ENCODE measurements at regions not wholly inside any gene's neighbourhood (a gene's known extent, or its start where the extent isn't known, plus 50 kb on each side); places are given as distances from the start of the nearest gene placed in this dataset.

- Histone ChIP-seq H3K9me1 (replicated peaks; ENCODE audit: control insufficient read depth, extremely low read depth, insufficient read depth, low read length) (no peaks in the 10 kb centered on the region), H3K4me3 (replicated peaks in 1 of 3; ENCODE audit: insufficient read depth in 1 of 3, low read depth in 1 of 3, low read length in 3 of 3) (no peak overlapping the region), H3K27ac (ENCODE audit: insufficient read depth, low read depth, low read length) (no peak overlapping the region), H3K36me3 (ENCODE audit: control insufficient read depth in 2 of 2, extremely low read depth in 1 of 2, insufficient read depth in 2 of 2, low read length in 2 of 2) (no peaks in the 10 kb centered on the region), H4K20me1 (replicated peaks; ENCODE audit: control insufficient read depth, extremely low read depth, insufficient read depth, low read length) (no peaks in the 10 kb centered on the region), H3K4me1 (ENCODE audit: control insufficient read depth, extremely low read depth, insufficient read depth, low read length) (no peaks in the 10 kb centered on the region), H3K9ac (replicated peaks; ENCODE audit: extremely low read depth, insufficient read depth, low read length) (no peak overlapping the region), H3K27me3 (ENCODE audit: control insufficient read depth in 2 of 2, insufficient read depth in 2 of 2, low read length in 2 of 2) (no peaks in the 10 kb centered on the region), H3K4me2 (ENCODE audit: insufficient read depth, low read length) (no peak overlapping the region), H2AFZ (ENCODE audit: low read depth, low read length) (no peak overlapping the region), H3K9me3 (replicated peaks; ENCODE audit: control insufficient read depth, insufficient read depth, low read length) (no peaks in the 10 kb centered on the region), H3K79me2 (ENCODE audit: control insufficient read depth, insufficient read depth, low read length) (no peaks in the 10 kb centered on the region)
- no peak for TF ChIP-seq FOS (IDR thresholded peaks at IDR 0.05; ENCODE audit: borderline replicate concordance, insufficient read depth, low read length)
- no TSS peak for BruUV-seq (replicated peaks)
- ChIA-PET POLR2A (no interaction called here), CTCF (no interaction called here)
- intact Hi-C loops (cut with micrococcal nuclease) (no loop called here), dilution Hi-C loops (cut with MboI; ENCODE audit: extremely low pct_ligation_motif_present, low sequenced_read_pairs) (no loop called here)
- no peak for FAIRE-seq
- no peak for DNase-seq (ENCODE audit: low read depth, low spot score)
Measured at GRCh38 chr15:34644851-34645250, 61.4 kb upstream of the GOLGA8B start.

- BruUV-seq (replicated peaks): no TSS peak
- Histone ChIP-seq H3K9ac (replicated peaks; ENCODE audit: extremely low read depth, insufficient read depth, low read length) (no peak overlapping the region), H3K27ac (ENCODE audit: insufficient read depth, low read depth, low read length) (no peak overlapping the region), H2AFZ (ENCODE audit: low read depth, low read length) (no peak overlapping the region), H4K20me1 (replicated peaks; ENCODE audit: control insufficient read depth, extremely low read depth, insufficient read depth, low read length) (no peaks in the 10 kb centered on the region), H3K4me3 (replicated peaks in 1 of 3; ENCODE audit: insufficient read depth in 1 of 3, low read depth in 1 of 3, low read length in 3 of 3) (no peak overlapping the region), H3K79me2 (ENCODE audit: control insufficient read depth, insufficient read depth, low read length) (no peaks in the 10 kb centered on the region), H3K36me3 (ENCODE audit: control insufficient read depth in 2 of 2, extremely low read depth in 1 of 2, insufficient read depth in 2 of 2, low read length in 2 of 2) (no peaks in the 10 kb centered on the region), H3K4me2 (ENCODE audit: insufficient read depth, low read length) (no peak overlapping the region), H3K9me3 (replicated peaks; ENCODE audit: control insufficient read depth, insufficient read depth, low read length) (no peaks in the 10 kb centered on the region), H3K9me1 (replicated peaks; ENCODE audit: control insufficient read depth, extremely low read depth, insufficient read depth, low read length) (no peaks in the 10 kb centered on the region), H3K27me3 (ENCODE audit: control insufficient read depth in 2 of 2, insufficient read depth in 2 of 2, low read length in 2 of 2) (no peaks in the 10 kb centered on the region), H3K4me1 (ENCODE audit: control insufficient read depth, extremely low read depth, insufficient read depth, low read length) (no peaks in the 10 kb centered on the region)
- intact Hi-C loops (cut with micrococcal nuclease) (no loop called here), dilution Hi-C loops (cut with MboI; ENCODE audit: extremely low pct_ligation_motif_present, low sequenced_read_pairs) (no loop called here)
- ChIA-PET POLR2A (no interaction called here), CTCF (no interaction called here)
- peak; percentile 58 for TF ChIP-seq FOS (IDR thresholded peaks at IDR 0.05; ENCODE audit: borderline replicate concordance, insufficient read depth, low read length)
- TF ChIP-seq MAX (IDR thresholded peaks at IDR 0.05; ENCODE audit: insufficient read depth, insufficient read length): no peak
- DNase-seq (ENCODE audit: low read depth, low spot score) (no peak), FAIRE-seq (no peak)
Measured at GRCh38 chr15:34644061-34644460, 60.6 kb upstream of the GOLGA8B start.
